ENCODE measurements at regions not wholly inside any gene's neighbourhood (a gene's known extent, or its start where the extent isn't known, plus 50 kb on each side); places are given as distances from the start of the nearest gene placed in this dataset.

GRCh38 chr1:239993366-239993765 lies 98.3 kb upstream of the FMN2 start:
- Histone ChIP-seq H3K27me3 (ENCODE audit: low read length) (no peaks in the 10 kb centered on the region), H3K9me3 (ENCODE audit: low read length) (no peaks in the 10 kb centered on the region), H3K4me2 (ENCODE audit: low read depth, low read length, poor library complexity, severe bottlenecking) (no peak overlapping the region), H3K27ac (ENCODE audit: low read length) (no peak overlapping the region), H4K20me1 (ENCODE audit: insufficient read depth, low read depth, low read length) (no peaks in the 10 kb centered on the region), H3K9ac (ENCODE audit: low read length) (no peak overlapping the region), H3K9me2 (replicated peaks; ENCODE audit: insufficient read depth, low read length) (no peaks in the 10 kb centered on the region), H3K4me3 (ENCODE audit: low read length) (no peak overlapping the region), H2AFZ (ENCODE audit: low read length) (no peak overlapping the region), H3K79me2 (ENCODE audit: low read length) (no peaks in the 10 kb centered on the region), H3K36me3 (ENCODE audit: insufficient read depth, low read length) (no peaks in the 10 kb centered on the region), H3K4me1 (ENCODE audit: low read length) (no peaks in the 10 kb centered on the region)
- DNase-seq = no peak

DNA sequence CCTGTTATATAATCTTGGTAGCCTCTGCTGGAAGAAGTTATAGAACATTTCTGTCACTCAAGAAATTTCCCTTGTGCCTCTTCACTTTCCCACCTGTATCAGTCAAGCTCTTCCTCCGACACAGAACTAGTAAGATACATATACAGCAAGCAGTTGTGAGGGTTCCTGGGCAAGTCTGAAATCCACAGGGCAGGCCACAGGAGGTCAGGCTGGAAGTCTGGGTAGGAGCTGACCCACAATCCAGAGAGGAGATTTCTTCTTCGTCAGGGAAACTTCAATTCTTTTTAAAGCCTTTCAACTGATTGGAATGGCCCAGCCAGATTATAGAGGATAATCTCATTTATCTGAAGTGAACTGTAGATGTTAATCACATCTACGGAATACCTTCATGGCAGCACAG lies 96.4 kb upstream of the FMN2 start:
- H3K4me1 ChIP-seq (ENCODE audit: low read length) = no peaks in the 10 kb centered on the region
- no peaks in the 10 kb centered on the region for H3K9me2 ChIP-seq (replicated peaks; ENCODE audit: insufficient read depth, low read length)
- DNase-seq = no peak
- no peak overlapping the region for H2AFZ ChIP-seq (ENCODE audit: low read length)
- no peaks in the 10 kb centered on the region for H3K9me3 ChIP-seq (ENCODE audit: low read length)
- H3K27ac ChIP-seq (ENCODE audit: low read length) = no peak overlapping the region
- H3K79me2 ChIP-seq (ENCODE audit: low read length) = no peaks in the 10 kb centered on the region
- no peaks in the 10 kb centered on the region for H4K20me1 ChIP-seq (ENCODE audit: insufficient read depth, low read depth, low read length)
- no peak overlapping the region for H3K4me2 ChIP-seq (ENCODE audit: low read depth, low read length, poor library complexity, severe bottlenecking)
- H3K9ac ChIP-seq (ENCODE audit: low read length) = no peak overlapping the region
- no peak overlapping the region for H3K4me3 ChIP-seq (ENCODE audit: low read length)
- no peaks in the 10 kb centered on the region for H3K36me3 ChIP-seq (ENCODE audit: insufficient read depth, low read length)
- H3K27me3 ChIP-seq (ENCODE audit: low read length) = no peaks in the 10 kb centered on the region

DNA sequence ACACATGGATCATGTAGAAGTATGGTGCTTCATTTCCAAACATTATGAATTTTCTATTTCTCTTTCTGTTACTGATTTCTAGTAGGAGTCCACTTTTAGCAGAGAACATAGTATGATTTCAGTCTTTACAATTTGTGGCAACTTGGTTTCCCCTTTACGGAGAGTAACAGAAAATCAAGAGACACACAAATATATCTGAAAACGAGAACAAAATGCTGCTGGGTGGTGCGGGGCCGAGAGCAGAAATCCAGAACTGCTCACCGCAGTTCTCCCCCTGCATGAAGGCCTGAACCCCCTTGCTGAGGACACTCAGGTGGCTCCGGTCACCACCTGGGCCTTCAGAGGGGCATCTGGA lies 94.5 kb upstream of the FMN2 start:
- Histone ChIP-seq H3K9me3 (ENCODE audit: low read length) (no peaks in the 10 kb centered on the region), H3K27me3 (ENCODE audit: low read length) (no peaks in the 10 kb centered on the region), H3K4me2 (ENCODE audit: low read depth, low read length, poor library complexity, severe bottlenecking) (no peak overlapping the region), H4K20me1 (ENCODE audit: insufficient read depth, low read depth, low read length) (no peaks in the 10 kb centered on the region), H3K27ac (ENCODE audit: low read length) (no peak overlapping the region), H3K79me2 (ENCODE audit: low read length) (no peaks in the 10 kb centered on the region), H3K4me3 (ENCODE audit: low read length) (no peak overlapping the region), H3K36me3 (ENCODE audit: insufficient read depth, low read length) (no peaks in the 10 kb centered on the region), H3K4me1 (ENCODE audit: low read length) (no peaks in the 10 kb centered on the region), H3K9ac (ENCODE audit: low read length) (no peak overlapping the region), H3K9me2 (replicated peaks; ENCODE audit: insufficient read depth, low read length) (no peaks in the 10 kb centered on the region), H2AFZ (ENCODE audit: low read length) (no peak overlapping the region)
- no peak for DNase-seq

DNA sequence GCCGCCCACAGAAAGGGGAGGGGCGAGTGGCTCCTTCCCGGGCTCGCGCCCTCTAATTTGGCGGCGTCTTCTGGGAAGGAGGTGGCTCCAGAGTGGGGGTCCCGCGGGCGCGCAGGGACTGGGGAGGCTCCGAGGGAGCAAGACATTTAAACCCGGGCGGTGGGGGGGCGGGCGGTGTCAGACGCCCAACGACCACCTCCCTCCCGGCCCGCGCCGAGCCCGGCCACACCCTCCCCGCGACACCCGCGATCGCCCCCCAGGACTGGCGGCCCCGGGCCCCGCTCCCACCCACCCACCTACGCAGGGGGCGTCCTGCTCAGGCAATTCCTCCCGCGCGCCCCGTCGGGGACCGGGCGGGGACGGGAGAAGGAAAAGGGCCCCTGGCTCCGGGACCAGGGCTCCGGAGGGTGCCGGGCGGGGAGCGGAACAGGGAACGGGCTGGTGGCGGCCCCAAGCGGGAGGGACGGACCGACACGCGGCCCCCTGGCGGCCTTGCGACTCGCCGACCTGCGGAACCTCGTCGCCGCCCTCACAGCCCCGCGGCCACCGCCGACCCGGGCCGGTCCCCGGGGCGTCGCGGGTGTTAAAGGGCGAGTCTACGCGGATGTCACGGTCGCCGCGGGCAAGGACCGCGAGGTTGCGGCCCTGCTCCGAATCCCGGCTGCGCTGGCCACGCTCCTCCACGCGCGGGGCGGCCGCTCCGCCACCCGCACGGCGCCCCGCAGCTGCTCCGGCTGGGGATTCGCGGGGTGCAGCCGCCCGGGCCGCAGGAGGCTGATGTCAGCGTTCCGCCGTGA lies 94.0 kb upstream of the FMN2 start:
- no peaks in the 10 kb centered on the region for H3K9me2 ChIP-seq (replicated peaks; ENCODE audit: insufficient read depth, low read length)
- no peaks in the 10 kb centered on the region for H3K27me3 ChIP-seq (ENCODE audit: low read length)
- no peaks in the 10 kb centered on the region for H3K79me2 ChIP-seq (ENCODE audit: low read length)
- DNase-seq = no peak
- no peak overlapping the region for H3K27ac ChIP-seq (ENCODE audit: low read length)
- no peaks in the 10 kb centered on the region for H4K20me1 ChIP-seq (ENCODE audit: insufficient read depth, low read depth, low read length)
- H3K9ac ChIP-seq (ENCODE audit: low read length) = no peak overlapping the region
- no peaks in the 10 kb centered on the region for H3K4me1 ChIP-seq (ENCODE audit: low read length)
- H3K36me3 ChIP-seq (ENCODE audit: insufficient read depth, low read length) = no peaks in the 10 kb centered on the region
- no peak overlapping the region for H3K4me2 ChIP-seq (ENCODE audit: low read depth, low read length, poor library complexity, severe bottlenecking)
- H3K4me3 ChIP-seq (ENCODE audit: low read length) = no peak overlapping the region
- no peak overlapping the region for H2AFZ ChIP-seq (ENCODE audit: low read length)
- no peaks in the 10 kb centered on the region for H3K9me3 ChIP-seq (ENCODE audit: low read length)

DNA sequence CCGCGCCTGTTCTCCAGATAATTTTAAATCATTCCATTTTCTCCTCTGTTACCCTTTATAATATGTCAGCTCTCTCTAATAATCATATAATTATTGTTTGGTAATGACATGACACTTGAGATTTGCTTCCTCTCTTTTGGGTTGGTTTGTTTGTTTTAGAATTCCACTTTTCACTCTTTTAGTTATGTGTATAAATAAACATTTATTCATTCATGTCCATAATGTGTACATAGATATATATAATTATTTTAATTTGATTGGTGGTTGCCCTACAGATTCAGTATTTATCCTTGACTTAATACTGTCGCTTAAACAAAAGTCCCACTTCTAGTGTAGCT lies 93.4 kb upstream of the FMN2 start:
- no peak overlapping the region for H3K9ac ChIP-seq (ENCODE audit: low read length)
- no peaks in the 10 kb centered on the region for H3K79me2 ChIP-seq (ENCODE audit: low read length)
- no peaks in the 10 kb centered on the region for H3K9me2 ChIP-seq (replicated peaks; ENCODE audit: insufficient read depth, low read length)
- H2AFZ ChIP-seq (ENCODE audit: low read length) = no peak overlapping the region
- no peak for DNase-seq
- H3K4me1 ChIP-seq (ENCODE audit: low read length) = no peaks in the 10 kb centered on the region
- no peaks in the 10 kb centered on the region for H3K27me3 ChIP-seq (ENCODE audit: low read length)
- no peak overlapping the region for H3K27ac ChIP-seq (ENCODE audit: low read length)
- H3K9me3 ChIP-seq (ENCODE audit: low read length) = no peaks in the 10 kb centered on the region
- H4K20me1 ChIP-seq (ENCODE audit: insufficient read depth, low read depth, low read length) = no peaks in the 10 kb centered on the region
- H3K36me3 ChIP-seq (ENCODE audit: insufficient read depth, low read length) = no peaks in the 10 kb centered on the region
- H3K4me2 ChIP-seq (ENCODE audit: low read depth, low read length, poor library complexity, severe bottlenecking) = no peak overlapping the region
- no peak overlapping the region for H3K4me3 ChIP-seq (ENCODE audit: low read length)

GRCh38 chr1:239999170-239999569 lies 92.5 kb upstream of the FMN2 start:
- no peaks in the 10 kb centered on the region for H3K9me2 ChIP-seq (replicated peaks; ENCODE audit: insufficient read depth, low read length)
- no peak for DNase-seq
- no peaks in the 10 kb centered on the region for H3K9me3 ChIP-seq (ENCODE audit: low read length)
- H3K27me3 ChIP-seq (ENCODE audit: low read length) = no peaks in the 10 kb centered on the region
- no peak overlapping the region for H3K27ac ChIP-seq (ENCODE audit: low read length)
- H4K20me1 ChIP-seq (ENCODE audit: insufficient read depth, low read depth, low read length) = no peaks in the 10 kb centered on the region
- H3K36me3 ChIP-seq (ENCODE audit: insufficient read depth, low read length) = no peaks in the 10 kb centered on the region
- no peak overlapping the region for H3K4me3 ChIP-seq (ENCODE audit: low read length)
- H3K4me2 ChIP-seq (ENCODE audit: low read depth, low read length, poor library complexity, severe bottlenecking) = no peak overlapping the region
- no peak overlapping the region for H3K9ac ChIP-seq (ENCODE audit: low read length)
- H3K4me1 ChIP-seq (ENCODE audit: low read length) = no peaks in the 10 kb centered on the region
- no peaks in the 10 kb centered on the region for H3K79me2 ChIP-seq (ENCODE audit: low read length)
- no peak overlapping the region for H2AFZ ChIP-seq (ENCODE audit: low read length)

DNA sequence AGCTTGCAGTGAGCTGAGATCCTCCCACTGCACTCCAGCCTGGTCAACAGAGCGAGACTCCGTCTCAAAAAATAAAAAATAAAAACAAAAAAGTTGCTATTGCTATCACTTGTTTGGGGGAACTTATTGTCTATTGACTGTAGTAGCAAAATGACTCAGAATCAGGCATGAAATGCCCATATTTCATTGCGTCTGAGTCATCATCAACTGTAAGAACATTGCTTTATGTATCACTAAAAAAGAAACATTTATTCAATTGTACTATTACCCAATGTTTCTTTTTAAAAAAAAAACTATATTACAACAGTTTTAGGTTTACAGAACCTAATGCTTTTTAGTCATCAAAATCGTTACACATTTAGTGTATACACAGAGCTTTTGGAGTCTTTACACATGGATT lies 91.0 kb upstream of the FMN2 start:
- no peaks in the 10 kb centered on the region for H3K79me2 ChIP-seq (ENCODE audit: low read length)
- H3K9me3 ChIP-seq (ENCODE audit: low read length) = no peaks in the 10 kb centered on the region
- H3K4me2 ChIP-seq (ENCODE audit: low read depth, low read length, poor library complexity, severe bottlenecking) = no peak overlapping the region
- H3K4me3 ChIP-seq (ENCODE audit: low read length) = no peak overlapping the region
- no peaks in the 10 kb centered on the region for H3K9me2 ChIP-seq (replicated peaks; ENCODE audit: insufficient read depth, low read length)
- DNase-seq = no peak
- H3K36me3 ChIP-seq (ENCODE audit: insufficient read depth, low read length) = no peaks in the 10 kb centered on the region
- H3K9ac ChIP-seq (ENCODE audit: low read length) = no peak overlapping the region
- no peak overlapping the region for H3K27ac ChIP-seq (ENCODE audit: low read length)
- no peak overlapping the region for H2AFZ ChIP-seq (ENCODE audit: low read length)
- no peaks in the 10 kb centered on the region for H4K20me1 ChIP-seq (ENCODE audit: insufficient read depth, low read depth, low read length)
- H3K27me3 ChIP-seq (ENCODE audit: low read length) = no peaks in the 10 kb centered on the region
- no peaks in the 10 kb centered on the region for H3K4me1 ChIP-seq (ENCODE audit: low read length)

- no peaks in the 10 kb centered on the region for H3K27me3 ChIP-seq (ENCODE audit: low read length)
- no peaks in the 10 kb centered on the region for H3K79me2 ChIP-seq (ENCODE audit: low read length)
- H2AFZ ChIP-seq (ENCODE audit: low read length) = no peak overlapping the region
- H3K9me3 ChIP-seq (ENCODE audit: low read length) = no peaks in the 10 kb centered on the region
- no peaks in the 10 kb centered on the region for H4K20me1 ChIP-seq (ENCODE audit: insufficient read depth, low read depth, low read length)
- H3K36me3 ChIP-seq (ENCODE audit: insufficient read depth, low read length) = no peaks in the 10 kb centered on the region
- H3K4me1 ChIP-seq (ENCODE audit: low read length) = no peaks in the 10 kb centered on the region
- H3K4me2 ChIP-seq (ENCODE audit: low read depth, low read length, poor library complexity, severe bottlenecking) = no peak overlapping the region
- no peak overlapping the region for H3K27ac ChIP-seq (ENCODE audit: low read length)
- no peak overlapping the region for H3K9ac ChIP-seq (ENCODE audit: low read length)
- no peak overlapping the region for H3K4me3 ChIP-seq (ENCODE audit: low read length)
- DNase-seq = no peak
- H3K9me2 ChIP-seq (replicated peaks; ENCODE audit: insufficient read depth, low read length) = no peaks in the 10 kb centered on the region
Measured at GRCh38 chr1:240001177-240001740, 90.4 kb upstream of the FMN2 start.
